Omental fat pad (tissue), 3 donors: ENCODE measurements at regions not wholly inside any gene's neighbourhood (a gene's known extent, or its start where the extent isn't known, plus 50 kb on each side); places are given as distances from the start of the nearest gene placed in this dataset.

ENCODE experiments used
- ATAC-seq: fragments of 150-250 bp; one replicate; pipeline ENCODE4 v1.9.1; 2016; ENCODE audit warnings: mild to moderate bottlenecking, moderate library complexity; ENCODE audit not compliant: low FRiP score
- DNase-seq: peaks from one replicate; pipeline ENCODE4 v3.0.0-alpha.2; 2019; ENCODE audit warnings: low spot score
- CTCF ChIP-seq, 3 donors: fragments of 450-650 bp; IDR thresholded peaks; one replicate each; pipeline ENCODE4 v1.5.1; 2016 to 2017; ENCODE audit warnings: antibody characterized with exemption in 3 of 3, mild to moderate bottlenecking in 3 of 3, moderate library complexity in 2 of 3

GRCh38 chr13:88627071-88627470 is 955.9 kb downstream of the SLITRK5 start:
- TF ChIP-seq CTCF (IDR thresholded peaks at IDR 0.05) = no peak
- no peak for ATAC-seq
- DNase-seq = no peak

DNA sequence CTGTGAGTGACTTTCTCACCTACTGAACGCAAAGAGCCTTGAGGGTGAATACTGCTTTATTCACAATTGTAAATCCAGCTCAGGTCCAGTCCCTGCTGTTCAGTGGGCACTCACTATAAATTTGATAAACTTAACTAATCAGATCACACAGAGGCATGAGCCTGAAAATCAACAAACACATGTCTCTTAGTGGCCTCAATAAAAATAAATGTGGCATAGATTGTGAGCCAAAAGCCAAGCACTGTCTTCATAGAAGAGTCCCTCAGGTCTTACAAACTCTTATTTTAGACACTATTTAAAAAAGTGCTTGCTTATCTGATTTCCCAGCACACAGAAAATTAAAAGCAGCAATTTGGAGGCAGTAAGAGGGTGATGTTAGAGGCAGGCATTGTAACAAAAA is 957.7 kb downstream of the SLITRK5 start:
- no peak for ATAC-seq
- TF ChIP-seq CTCF (IDR thresholded peaks at IDR 0.05) = no peak

GRCh38 chr13:88637935-88638334 is 966.8 kb downstream of the SLITRK5 start:
- DNase-seq (no peak), ATAC-seq (no peak)
- TF ChIP-seq CTCF (IDR thresholded peaks at IDR 0.05) = no peak

More for the DNA sequence above, 957.7 kb downstream of the SLITRK5 start:
- DNase-seq = no peak

DNA sequence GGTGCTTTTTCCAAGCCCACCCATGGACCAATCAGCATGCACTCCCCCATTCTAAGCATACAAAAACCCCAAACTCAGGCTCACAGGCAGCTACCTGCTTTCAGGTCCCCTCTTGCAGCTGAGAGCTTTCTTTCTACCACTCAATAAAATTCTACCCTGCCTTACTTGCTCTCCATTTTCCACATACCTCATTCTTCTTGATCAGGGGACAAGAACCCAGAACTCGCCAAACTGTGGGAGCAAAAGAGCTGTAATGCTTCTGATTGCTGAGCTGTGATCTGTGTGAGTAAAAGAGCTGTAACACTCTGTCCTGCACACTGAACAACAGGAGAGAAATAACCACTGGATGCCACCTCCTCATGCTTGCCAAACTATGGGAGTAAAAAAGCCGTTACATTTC is 972.1 kb downstream of the SLITRK5 start:
- DNase-seq (no peak), ATAC-seq (no peak)
- no peak for TF ChIP-seq CTCF (IDR thresholded peaks at IDR 0.05)

GRCh38 chr13:88648598-88649373 is 977.6 kb downstream of the SLITRK5 start:
- DNase-seq (no peak), ATAC-seq (no peak)
- no peak for TF ChIP-seq CTCF (IDR thresholded peaks at IDR 0.05)

GRCh38 chr13:88649855-88650254 is 978.7 kb downstream of the SLITRK5 start:
- no peak for DNase-seq
- no peak for ATAC-seq
- no peak for TF ChIP-seq CTCF (IDR thresholded peaks at IDR 0.05)

- DNase-seq (no peak), ATAC-seq (no peak)
- TF ChIP-seq CTCF (IDR thresholded peaks at IDR 0.05) = no peak
Measured at GRCh38 chr13:88651531-88651930, 980.4 kb downstream of the SLITRK5 start.
